ENCODE measurements at regions not wholly inside any gene's neighbourhood (a gene's known extent, or its start where the extent isn't known, plus 50 kb on each side); places are given as distances from the start of the nearest gene placed in this dataset.

DNA sequence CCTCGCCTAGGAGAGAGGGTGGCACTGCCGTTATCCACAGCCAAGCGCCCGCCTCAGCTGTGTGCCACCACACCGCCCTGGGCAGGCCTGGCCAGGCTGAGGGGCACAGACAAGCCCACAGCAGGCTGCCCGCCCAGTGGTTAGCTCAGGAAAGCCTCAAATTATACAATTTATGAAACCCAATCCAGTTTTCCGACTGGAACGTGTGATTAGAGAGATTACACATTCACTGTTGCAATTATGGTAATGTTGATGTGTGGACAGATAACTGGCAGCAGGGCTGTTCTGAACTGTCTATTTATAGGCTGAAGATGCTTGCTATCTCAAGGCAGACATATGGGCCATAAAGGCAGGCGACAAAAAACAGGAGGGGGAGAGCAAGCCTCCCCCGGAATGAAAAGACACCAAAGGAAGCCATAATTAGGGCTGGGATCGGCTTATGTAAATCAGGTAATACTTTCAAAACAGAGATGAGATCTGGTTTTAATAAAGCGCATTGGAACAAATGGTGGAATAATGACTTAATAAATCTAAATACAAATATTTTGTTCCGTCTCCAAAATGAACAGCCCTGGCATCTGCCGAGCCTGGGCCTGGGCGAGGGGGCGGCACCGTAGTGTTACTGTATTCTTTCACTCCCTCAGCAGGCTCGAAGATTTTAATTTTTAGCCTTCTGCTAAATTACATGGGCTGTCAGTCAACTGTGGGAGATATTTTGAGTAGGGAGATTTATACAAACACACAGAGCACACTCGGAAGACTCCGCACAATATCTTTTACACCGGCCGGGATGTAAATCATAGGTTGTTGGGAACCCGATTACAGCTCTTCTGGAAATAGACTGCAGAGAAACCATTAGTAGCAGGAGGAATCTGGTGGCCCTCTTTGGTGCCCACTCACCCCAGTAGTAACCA lies 103.1 kb upstream of the TLE3 start:
- TF ChIP-seq, protein P1, sequence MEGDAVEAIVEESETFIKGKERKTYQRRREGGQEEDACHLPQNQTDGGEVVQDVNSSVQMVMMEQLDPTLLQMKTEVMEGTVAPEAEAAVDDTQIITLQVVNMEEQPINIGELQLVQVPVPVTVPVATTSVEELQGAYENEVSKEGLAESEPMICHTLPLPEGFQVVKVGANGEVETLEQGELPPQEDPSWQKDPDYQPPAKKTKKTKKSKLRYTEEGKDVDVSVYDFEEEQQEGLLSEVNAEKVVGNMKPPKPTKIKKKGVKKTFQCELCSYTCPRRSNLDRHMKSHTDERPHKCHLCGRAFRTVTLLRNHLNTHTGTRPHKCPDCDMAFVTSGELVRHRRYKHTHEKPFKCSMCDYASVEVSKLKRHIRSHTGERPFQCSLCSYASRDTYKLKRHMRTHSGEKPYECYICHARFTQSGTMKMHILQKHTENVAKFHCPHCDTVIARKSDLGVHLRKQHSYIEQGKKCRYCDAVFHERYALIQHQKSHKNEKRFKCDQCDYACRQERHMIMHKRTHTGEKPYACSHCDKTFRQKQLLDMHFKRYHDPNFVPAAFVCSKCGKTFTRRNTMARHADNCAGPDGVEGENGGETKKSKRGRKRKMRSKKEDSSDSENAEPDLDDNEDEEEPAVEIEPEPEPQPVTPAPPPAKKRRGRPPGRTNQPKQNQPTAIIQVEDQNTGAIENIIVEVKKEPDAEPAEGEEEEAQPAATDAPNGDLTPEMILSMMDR (IDR thresholded peaks at IDR 0.05), result no peak
- TF ChIP-seq EP300 (IDR thresholded peaks at IDR 0.05) (no peak), POLR2AphosphoS5 (IDR thresholded peaks at IDR 0.05) (peak in 1 of 2 donors; percentile 8)
